ENCODE measurements at regions not wholly inside any gene's neighbourhood (a gene's known extent, or its start where the extent isn't known, plus 50 kb on each side); places are given as distances from the start of the nearest gene placed in this dataset.

GRCh38 chr9:129336601-129337331 is 158.7 kb upstream of the IER5L start:
- DNase-seq: no peak

DNA sequence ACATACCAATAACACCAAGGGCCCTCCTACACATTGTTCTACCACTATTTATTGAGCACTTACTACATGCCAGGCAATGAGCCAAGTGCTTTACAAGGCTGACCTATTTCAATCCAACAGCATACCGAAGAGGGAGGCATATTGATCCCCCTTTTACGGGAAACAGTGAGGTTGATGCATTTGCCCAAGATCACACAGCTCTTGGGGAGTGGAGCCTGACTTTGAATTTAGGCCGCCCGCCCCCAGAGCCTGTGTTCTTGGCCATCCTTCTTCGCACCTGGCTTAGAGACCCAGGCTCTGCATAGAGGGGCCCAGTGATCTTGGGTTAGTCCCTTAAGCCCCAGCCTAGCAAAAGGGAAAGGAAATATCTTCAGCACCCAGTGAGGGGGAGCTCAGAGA is 158.1 kb upstream of the IER5L start:
- DNase-seq: no peak

GRCh38 chr9:129335464-129336129 is 157.5 kb upstream of the IER5L start:
- DNase-seq: no peak

- no peak for DNase-seq
Measured at GRCh38 chr9:129334105-129334935, 156.3 kb upstream of the IER5L start.

DNA sequence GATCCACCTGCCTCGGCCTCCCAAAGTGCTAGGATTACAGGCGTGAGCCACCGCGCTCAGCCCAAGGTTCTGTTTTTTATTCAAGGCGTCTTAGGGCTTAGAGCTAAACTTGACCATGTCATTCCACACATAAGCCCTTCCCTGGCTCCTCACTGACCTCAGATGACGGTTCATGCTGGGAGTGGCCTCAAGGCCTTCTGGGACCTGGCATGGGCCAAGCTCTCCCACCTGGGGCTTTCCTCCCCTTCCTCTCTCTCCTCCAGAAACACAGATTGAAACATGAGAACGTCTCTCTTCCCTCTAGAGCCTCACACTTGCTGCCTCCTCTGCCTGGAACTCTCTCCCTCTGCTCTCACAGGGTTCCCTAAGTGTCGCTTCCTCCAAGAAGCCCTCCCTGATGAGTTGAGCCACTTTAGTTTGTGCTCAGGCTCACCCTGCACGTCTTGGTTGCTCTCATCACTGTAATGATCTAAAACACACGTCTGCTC is 155.6 kb upstream of the IER5L start:
- DNase-seq: no peak

GRCh38 chr9:129332581-129332980 is 154.5 kb upstream of the IER5L start:
- no peak for DNase-seq

GRCh38 chr9:129331772-129332500 is 153.9 kb upstream of the IER5L start:
- no peak for DNase-seq

- DNase-seq: no peak
Measured at GRCh38 chr9:129331493-129331765, 153.4 kb upstream of the IER5L start.

DNA sequence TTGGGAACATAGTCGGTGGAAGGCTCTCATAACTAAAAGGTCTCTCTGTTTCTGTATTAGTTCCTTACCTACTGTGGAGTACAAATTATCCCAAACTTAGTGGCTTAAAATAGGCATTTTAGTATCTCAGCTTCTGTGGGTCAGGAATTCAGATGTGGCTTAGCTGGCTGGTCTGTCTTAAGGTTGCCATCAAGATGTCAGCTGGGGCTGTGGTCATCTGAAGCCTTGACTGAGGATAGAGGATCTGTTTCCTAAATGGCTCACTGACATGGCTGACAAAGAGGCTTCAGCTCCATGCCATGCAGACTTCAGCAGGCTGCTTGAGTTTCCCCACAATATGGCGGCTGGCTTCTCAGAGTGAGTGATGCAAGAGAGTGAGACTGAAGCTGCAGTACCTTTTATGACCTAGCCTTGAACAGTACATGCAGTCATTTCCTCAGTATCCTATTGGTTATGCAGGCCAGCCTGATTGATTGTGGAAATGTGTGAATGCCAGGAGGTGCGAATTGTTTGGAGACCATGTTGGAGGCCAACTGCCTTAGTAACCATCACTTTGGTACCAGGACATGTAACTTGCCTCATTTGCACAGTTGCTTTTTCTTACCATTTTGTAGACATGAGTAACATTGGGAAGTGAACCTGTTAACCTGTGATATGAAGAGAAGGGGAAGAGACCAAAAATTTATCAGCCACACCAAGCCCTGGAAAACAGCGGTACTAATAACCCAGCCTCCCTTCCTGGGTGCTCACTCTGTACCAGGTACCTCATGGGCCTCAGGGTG is 152.8 kb upstream of the IER5L start:
- no peak for DNase-seq

- DNase-seq: no peak
Measured at GRCh38 chr9:129328355-129329042, 150.4 kb upstream of the IER5L start.

GRCh38 chr9:129327552-129328328 is 149.7 kb upstream of the IER5L start:
- no peak for DNase-seq

- no peak for DNase-seq
Measured at GRCh38 chr9:129326061-129327005, 148.3 kb upstream of the IER5L start.

DNA sequence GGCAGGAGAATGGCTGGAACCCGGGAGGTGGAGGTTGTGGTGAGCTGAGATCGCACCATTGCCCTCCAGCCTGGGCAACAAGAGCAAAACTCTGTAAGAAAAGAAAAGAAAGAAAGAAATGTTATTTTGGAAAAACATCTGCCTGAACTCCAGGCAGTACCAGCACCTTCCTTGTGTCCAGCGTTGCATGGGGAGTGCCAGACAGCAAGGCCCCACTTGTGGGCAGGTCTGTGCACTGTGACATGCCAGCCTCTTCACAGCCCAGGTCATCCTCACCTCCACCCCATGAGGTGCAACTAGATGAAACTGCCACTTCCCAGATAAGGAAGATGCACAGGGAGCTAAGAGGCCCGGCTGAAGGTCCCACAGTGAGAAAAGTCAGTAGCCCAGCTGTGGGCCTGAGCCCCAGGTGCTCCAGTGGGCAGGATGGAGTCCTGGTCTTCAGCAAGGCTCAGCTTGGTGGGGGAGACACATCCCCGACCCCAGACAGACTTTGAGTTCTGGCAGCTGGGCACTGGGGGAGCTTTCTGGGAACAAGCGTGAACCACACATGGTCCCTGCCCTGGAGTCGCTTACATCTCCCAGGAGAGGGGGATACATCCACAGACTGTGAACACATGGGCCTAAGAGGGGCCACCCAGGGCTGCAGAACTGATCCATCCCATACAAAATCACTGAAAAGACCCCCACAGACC is 146.9 kb upstream of the IER5L start:
- no peak for DNase-seq

DNA sequence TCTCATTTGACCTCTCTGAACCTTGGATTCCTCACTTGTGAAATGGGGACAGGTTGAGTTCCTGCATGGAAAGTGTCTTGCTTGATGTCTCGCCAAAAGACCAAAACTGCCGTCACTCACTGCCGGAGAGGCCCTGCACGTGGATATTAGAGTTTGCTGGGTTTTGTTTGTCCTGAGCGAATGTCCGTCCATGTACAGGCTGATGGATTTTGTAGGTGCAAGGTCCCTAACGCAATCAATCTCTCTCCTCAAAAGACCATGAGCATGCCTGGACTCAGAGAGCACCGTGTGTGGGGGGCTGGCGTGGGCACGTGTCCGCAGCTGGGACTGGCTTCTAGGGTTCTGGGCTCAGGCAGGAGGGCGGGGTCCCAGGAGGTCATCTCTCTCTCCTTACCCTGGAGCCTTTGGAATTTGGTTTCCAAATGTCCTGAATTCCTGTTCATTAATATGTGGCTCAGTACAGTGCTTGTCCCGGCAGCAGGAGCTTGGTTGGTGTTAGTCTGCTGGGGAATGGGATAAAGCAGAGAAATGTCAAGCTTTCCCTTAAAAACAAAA is 146.0 kb upstream of the IER5L start:
- no peak for DNase-seq

- no peak for DNase-seq
Measured at GRCh38 chr9:129323376-129323998, 145.4 kb upstream of the IER5L start.

DNA sequence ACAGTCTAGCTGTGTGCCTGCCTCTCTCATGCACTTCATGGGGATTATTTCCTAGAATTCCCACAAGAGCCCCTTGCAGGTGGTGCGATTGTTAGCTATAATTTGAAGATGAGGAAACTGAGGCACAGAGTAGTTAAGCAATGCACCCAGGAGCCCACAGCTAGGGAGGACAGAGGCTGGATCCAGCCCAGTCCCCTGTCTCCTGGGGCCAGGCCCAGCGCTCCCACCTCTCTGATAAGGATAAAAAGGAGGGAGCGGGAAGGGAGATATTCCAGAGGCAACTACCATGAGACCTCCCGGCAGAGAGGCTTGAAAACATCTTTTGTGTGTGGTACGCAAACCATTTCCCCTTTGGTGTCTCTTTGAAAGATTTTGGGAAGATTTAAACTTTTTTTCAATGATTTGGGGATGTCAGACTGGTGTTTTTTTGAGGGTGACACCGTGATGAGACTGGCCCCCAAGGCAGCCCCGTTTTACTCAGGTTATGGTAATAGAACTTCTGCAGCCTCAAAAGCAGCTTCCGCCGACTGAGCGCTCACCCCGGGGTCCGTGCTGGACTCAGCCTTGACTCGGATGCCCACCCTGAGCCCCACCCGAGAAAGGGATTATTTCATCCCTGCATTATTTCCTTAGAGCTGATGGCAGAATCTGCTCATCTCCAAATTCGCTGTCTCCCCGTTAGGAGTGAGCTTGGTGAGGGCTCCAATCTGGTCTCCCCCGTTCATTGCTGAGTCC is 144.7 kb upstream of the IER5L start:
- DNase-seq: no peak

DNA sequence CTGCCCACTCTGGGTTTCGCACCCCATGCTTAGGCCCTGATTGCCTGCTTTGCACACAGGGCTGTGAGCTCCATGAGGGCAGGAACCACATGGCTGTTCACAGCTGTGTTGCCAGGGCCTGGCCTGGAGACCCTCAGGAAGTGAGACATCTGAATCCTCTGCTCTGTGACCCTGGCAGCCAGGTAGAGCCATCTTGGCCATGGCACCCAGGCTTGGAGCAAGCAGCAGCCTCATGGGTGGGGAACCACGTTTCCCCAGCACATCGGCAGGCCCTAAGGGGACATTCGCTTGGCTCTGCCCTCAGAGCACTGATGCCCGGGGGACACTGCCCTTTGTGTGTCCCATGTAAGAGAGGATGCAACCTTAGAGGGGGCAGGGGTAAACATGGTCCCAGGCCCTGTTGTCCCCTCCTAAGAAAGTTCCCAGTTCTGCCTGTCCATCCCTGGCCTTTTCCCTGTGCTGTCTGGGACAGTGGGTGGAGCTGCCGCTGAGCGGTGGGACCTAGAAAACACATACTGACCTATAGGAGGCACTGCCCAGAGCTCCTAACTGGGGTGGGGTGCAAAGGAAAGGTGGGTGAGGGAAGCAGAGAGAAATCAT is 144.1 kb upstream of the IER5L start:
- no peak for DNase-seq

Measured in CD4-positive, alpha-beta T cell treated with Interleukin-4 for 4 hours (primary cell).